ENCODE measurements at regions not wholly inside any gene's neighbourhood (a gene's known extent, or its start where the extent isn't known, plus 50 kb on each side); places are given as distances from the start of the nearest gene placed in this dataset.

GRCh38 chr5:166486348-166486747 is 1805.1 kb upstream of the WWC1 start:
- no peak for DNase-seq (ENCODE audit: extremely low spot score)
- TF ChIP-seq CTCF (IDR thresholded peaks at IDR 0.05; ENCODE audit: control extremely low read depth, extremely low read depth, low read depth, missing control alignments), result no peak
- POLR2A ChIA-PET, result no interaction called here
- CTCF ChIA-PET, result no interaction called here

- POLR2A ChIA-PET, result no interaction called here
- CTCF ChIA-PET, result no interaction called here
- no peak for TF ChIP-seq CTCF (IDR thresholded peaks at IDR 0.05; ENCODE audit: control extremely low read depth, extremely low read depth, low read depth, missing control alignments)
- no peak for DNase-seq (ENCODE audit: extremely low spot score)
Observed at GRCh38 chr5:166488560-166488959, 1802.9 kb upstream of the WWC1 start.

GRCh38 chr5:166493040-166493439 is 1798.4 kb upstream of the WWC1 start:
- no peak for DNase-seq (ENCODE audit: extremely low spot score)
- CTCF ChIA-PET, result no interaction called here
- no peak for TF ChIP-seq CTCF (IDR thresholded peaks at IDR 0.05; ENCODE audit: control extremely low read depth, extremely low read depth, low read depth, missing control alignments)
- POLR2A ChIA-PET, result no interaction called here

- no peak for DNase-seq (ENCODE audit: extremely low spot score)
- ChIA-PET POLR2A (no interaction called here), CTCF (no interaction called here)
- TF ChIP-seq CTCF (IDR thresholded peaks at IDR 0.05; ENCODE audit: control extremely low read depth, extremely low read depth, low read depth, missing control alignments), result no peak
Observed at GRCh38 chr5:166493612-166494011, 1797.8 kb upstream of the WWC1 start.

- ChIA-PET POLR2A (no interaction called here), CTCF (no interaction called here)
- no peak for DNase-seq (ENCODE audit: extremely low spot score)
- TF ChIP-seq CTCF (IDR thresholded peaks at IDR 0.05; ENCODE audit: control extremely low read depth, extremely low read depth, low read depth, missing control alignments), result no peak
Observed at GRCh38 chr5:166497496-166498104, 1793.8 kb upstream of the WWC1 start.

GRCh38 chr5:166499447-166500240 is 1791.8 kb upstream of the WWC1 start:
- no peak for DNase-seq (ENCODE audit: extremely low spot score)
- CTCF ChIA-PET, result no interaction called here
- no peak for TF ChIP-seq CTCF (IDR thresholded peaks at IDR 0.05; ENCODE audit: control extremely low read depth, extremely low read depth, low read depth, missing control alignments)
- POLR2A ChIA-PET, result no interaction called here

Measured in GM10248 (cell line).